GM21526 (cell line): ENCODE measurements at regions not wholly inside any gene's neighbourhood (a gene's known extent, or its start where the extent isn't known, plus 50 kb on each side); places are given as distances from the start of the nearest gene placed in this dataset.

ENCODE experiments used
- ATAC-seq: cut with Tn5 transposase; IDR thresholded peaks from one replicate; pipeline ENCODE4 v1.9.1; 2021; ENCODE audit warnings: moderate library complexity; ENCODE audit not compliant: unreplicated experiment, low FRiP score

- ATAC-seq = no peak
These were observed 515.2 kb upstream of the JAG1 start for GRCh38 chr20:11188843-11189603.

DNA sequence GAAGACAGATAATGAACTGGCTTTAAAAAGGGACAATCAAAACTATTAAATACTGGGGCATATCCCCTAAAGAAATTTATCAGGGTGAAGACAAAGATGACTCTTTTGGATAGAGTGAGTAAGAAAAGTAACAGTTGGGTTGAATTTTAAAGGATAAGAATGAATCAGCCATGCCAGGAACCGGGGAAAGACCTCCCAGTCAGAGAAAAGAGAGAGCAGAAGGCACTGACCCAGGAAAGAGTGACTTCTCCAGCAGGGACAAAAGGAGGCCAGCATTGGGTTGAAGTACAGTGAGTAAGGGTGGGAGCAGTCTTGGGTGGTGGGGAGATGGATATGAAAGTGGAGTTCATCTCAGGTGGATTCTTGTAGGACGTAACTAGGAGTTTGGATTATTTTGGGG, 516.9 kb upstream of the JAG1 start:
- no peak for ATAC-seq

DNA sequence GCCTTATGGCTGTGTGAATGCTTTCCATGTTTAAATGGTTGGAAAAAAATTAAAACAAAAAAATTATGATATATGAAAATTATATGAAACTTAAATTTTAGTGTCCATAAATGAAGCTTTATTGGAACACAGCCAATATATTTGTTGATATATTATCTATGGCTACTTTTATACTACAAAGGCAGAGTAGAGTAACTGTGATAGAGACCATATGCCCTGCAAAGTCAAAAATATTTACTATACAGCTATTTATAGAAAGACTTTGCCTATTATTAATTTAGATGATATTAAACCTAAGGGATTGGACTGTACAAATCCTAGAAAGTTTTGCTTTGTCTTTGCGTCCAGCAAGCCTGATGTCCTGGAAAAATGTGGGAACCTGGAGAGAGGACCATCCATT, 518.3 kb upstream of the JAG1 start:
- ATAC-seq = no peak

DNA sequence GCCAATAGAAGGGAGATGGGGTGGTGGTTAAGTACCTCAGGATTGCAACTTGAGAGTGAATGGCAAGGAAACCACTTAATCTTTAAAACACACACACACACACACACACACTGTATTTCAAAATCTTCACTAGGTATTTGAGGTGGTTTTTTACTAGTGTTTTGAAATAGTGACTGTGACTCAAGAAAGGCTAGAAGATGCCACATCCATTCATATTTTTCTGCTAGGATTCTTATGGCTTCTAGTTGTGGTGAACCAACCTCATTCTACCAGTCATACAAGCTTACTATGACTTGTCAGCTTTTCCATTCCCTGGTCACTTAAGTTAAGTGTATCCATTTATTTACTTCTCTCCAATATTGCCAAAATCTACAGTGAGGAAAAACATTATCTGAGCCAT, 519.4 kb upstream of the JAG1 start:
- no peak for ATAC-seq

DNA sequence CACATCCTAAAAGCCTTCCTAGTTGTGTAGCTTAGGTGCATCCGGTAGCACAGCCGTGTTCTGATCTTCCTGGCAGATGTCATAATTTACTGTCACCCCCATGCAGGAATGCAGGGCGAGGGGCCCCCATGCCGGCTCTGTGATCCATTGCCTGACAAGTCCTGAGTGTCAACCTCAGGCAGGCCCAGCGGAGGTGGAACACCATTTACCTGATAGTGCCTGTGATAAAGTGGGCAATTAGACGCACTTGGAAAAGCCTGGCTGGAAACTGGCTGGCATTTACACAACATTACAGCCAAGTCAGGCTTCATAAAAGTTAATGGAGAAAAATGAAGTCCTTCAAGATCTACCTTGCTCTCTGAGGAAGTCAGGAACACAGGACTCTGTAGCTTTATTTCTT, 521.4 kb upstream of the JAG1 start:
- ATAC-seq = no peak

- no peak for ATAC-seq
These were observed 522.2 kb upstream of the JAG1 start for GRCh38 chr20:11195899-11196558.

- no peak for ATAC-seq
These were observed 524.1 kb upstream of the JAG1 start for GRCh38 chr20:11197851-11198250.

DNA sequence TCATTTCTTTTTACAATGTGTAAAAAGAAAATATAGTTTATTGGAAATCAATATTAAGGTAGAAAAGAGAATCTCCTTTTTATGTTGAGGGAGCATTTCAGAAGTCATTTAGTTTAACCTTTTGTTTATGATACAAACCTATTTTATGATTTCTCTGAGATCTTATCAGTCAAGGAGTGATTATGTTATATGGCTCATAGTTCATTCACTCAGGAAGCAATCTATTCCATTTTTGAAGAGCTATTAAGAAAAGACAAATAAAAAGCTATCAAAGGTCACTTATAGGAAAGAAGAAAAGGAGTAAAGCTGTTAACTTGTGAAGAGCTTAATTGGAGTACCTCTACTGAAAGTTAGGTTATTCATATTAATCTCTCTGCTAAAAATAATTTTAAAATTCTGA, 526.6 kb upstream of the JAG1 start:
- ATAC-seq = no peak

GRCh38 chr20:11204926-11205768, 531.3 kb upstream of the JAG1 start:
- ATAC-seq = peak; percentile 88

GRCh38 chr20:11205769-11206362, 532.1 kb upstream of the JAG1 start:
- ATAC-seq = no peak

- ATAC-seq = no peak
These were observed 534.1 kb upstream of the JAG1 start for GRCh38 chr20:11207749-11208502.

GRCh38 chr20:11210611-11211010, 536.8 kb upstream of the JAG1 start:
- no peak for ATAC-seq

DNA sequence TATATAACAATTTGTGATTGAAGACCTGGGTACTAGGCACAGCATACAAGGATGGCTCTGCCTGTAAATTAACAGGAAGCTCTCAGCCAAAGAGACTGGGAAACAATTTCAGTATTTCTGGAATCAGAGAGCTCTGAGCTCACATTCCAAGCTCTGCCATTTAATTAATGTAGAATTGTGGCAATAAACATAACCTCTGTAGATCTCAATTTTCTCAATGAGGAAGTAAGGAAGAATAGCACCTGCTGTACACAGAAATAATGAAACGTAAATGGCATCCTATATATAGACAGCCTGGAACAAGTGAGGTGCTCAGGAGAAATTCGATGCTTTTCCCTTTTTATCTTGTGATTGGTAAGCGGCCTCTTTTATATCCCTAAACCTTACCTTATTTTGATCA, 538.5 kb upstream of the JAG1 start:
- no peak for ATAC-seq

GRCh38 chr20:11212902-11213301, 539.1 kb upstream of the JAG1 start:
- ATAC-seq = no peak

DNA sequence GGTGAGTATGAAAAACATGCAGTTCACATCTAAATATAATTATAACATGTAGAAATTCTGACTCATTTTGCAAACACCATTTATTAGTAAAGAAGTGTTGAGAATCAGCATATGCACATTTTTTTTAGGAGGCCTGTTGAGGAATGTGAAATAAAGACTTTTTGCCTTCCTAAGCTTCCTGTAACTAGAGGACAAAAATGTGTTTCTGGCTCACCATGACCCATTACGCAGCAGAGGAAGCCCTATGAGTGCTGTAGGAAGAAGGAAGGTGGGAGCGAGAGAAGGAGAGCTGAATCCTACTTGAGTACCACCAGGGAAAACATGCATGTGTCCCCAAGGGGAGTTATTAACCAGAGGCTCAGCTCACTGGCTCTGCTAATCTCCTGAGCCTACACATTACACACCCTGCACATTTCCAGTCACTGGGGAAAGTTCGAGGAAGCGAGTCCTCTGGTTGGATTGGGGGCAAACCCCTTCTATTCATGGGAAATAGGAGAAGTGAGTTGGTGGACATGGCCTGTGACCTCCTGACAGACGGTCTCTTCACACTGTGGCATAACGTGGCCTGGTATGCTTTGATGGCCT, 540.5 kb upstream of the JAG1 start:
- no peak for ATAC-seq

- ATAC-seq = no peak
These were observed 542.9 kb upstream of the JAG1 start for GRCh38 chr20:11216451-11217314.

DNA sequence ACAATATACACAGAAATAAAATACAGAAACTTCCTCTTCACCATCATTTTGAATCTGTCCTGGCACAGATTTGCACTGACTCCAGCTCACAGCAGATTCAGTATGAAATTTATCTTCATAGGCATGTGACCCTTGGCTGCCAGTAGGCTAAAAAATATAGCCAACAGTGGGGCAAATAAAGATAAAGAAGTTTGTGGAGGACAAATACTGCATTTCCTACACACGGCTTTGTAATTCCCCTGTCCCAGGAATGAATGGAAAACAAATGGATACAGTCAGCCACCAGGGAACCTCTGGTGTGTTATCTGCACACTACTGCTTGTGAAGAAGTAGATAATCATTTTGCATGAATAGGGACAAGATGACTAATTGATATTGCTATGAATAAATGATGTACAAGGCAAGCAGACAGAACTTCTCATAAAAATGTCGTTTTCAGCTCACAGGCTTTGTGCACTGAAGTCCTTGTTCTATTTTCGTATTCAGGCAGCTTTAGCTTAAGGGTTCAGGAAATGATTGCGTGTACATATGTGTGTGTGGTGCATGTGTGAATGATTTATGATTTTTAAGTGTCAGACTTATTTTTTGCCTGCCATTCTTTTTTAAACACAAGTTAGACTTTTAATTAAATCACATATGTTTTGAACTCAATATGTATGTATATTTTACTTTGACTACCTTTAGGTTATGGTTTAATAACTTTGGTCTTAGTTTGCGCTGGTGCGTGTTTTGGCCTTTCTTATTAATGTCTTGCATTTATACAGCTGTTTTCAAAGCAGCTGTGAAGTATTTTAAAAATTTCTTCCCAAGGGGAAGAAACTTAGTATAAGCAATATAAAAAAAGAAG, 543.8 kb upstream of the JAG1 start:
- ATAC-seq = no peak

DNA sequence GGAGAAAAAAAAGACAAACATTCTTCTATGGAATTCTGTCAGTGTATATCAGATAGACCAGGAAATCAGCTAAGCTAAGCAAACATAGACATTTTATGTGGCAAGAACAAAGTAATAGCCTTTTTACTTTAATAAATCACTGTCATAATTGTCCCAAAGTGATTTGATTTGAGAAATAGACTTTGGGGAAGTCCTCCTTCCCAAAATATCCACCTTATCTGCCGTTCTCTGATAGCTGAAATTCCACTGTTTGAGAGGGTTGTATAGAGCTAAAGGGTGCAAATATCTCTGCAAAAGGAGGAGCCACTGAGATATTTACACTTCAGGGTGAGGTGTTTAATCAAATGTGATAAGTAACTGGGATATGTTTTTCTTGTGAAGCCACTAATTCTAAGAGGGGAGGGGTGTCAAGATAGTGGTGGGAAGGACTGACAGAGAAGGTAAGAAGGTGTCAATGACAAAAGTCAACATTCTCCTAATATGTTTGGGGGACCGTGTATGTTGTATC, 544.4 kb upstream of the JAG1 start:
- no peak for ATAC-seq
